Activated naive CD4-positive, alpha-beta T cell treated with Interleukin-2 at 50 U/mL for 16 hours (primary cell): ENCODE measurements at regions not wholly inside any gene's neighbourhood (a gene's known extent, or its start where the extent isn't known, plus 50 kb on each side); places are given as distances from the start of the nearest gene placed in this dataset.
"Not testable (repeated sequence)": the region's sequence is repeated elsewhere in the genome, so short reads cannot be mapped to it uniquely, and the experiment has no call there.

Experiments used
- DNase-seq: peaks from one replicate; pipeline ENCODE4 v3.0.0-alpha.2; 2020

GRCh38 chr9:115411993-115412452 lies 294.1 kb upstream of the TNC start:
- no peak for DNase-seq

GRCh38 chr9:115412656-115413055 lies 294.7 kb upstream of the TNC start:
- no peak for DNase-seq

- no peak for DNase-seq
Observed at GRCh38 chr9:115413304-115413703, 295.3 kb upstream of the TNC start.

GRCh38 chr9:115413766-115414382 lies 295.9 kb upstream of the TNC start:
- no peak for DNase-seq

- no peak for DNase-seq
Observed at GRCh38 chr9:115414561-115414960, 296.6 kb upstream of the TNC start.

- DNase-seq, result no peak
Observed at GRCh38 chr9:115415450-115415849, 297.5 kb upstream of the TNC start.

GRCh38 chr9:115416299-115416698 lies 298.3 kb upstream of the TNC start:
- DNase-seq, result no peak

- DNase-seq, result not testable (repeated sequence)
Observed at GRCh38 chr9:115418181-115418580, 300.2 kb upstream of the TNC start.

- DNase-seq, result no peak
Observed at GRCh38 chr9:115422932-115423440, 305.0 kb upstream of the TNC start.

GRCh38 chr9:115423646-115424045 lies 305.7 kb upstream of the TNC start:
- no peak for DNase-seq

GRCh38 chr9:115425601-115426000 lies 307.6 kb upstream of the TNC start:
- no peak for DNase-seq

- no peak for DNase-seq
Observed at GRCh38 chr9:115437418-115437817, 319.5 kb upstream of the TNC start.

- DNase-seq, result no peak
Observed at GRCh38 chr9:115439641-115440040, 321.7 kb upstream of the TNC start.

GRCh38 chr9:115442054-115442453 lies 324.1 kb upstream of the TNC start:
- DNase-seq, result no peak

- no peak for DNase-seq
Observed at GRCh38 chr9:115443890-115444289, 325.9 kb upstream of the TNC start.

GRCh38 chr9:115444959-115445358 lies 327.0 kb upstream of the TNC start:
- no peak for DNase-seq

GRCh38 chr9:115445655-115446054 lies 327.7 kb upstream of the TNC start:
- DNase-seq, result no peak

- no peak for DNase-seq
Observed at GRCh38 chr9:115456515-115456914, 338.6 kb upstream of the TNC start.

- DNase-seq, result no peak
Observed at GRCh38 chr9:115461280-115461679, 343.3 kb upstream of the TNC start.

- no peak for DNase-seq
Observed at GRCh38 chr9:115462623-115463022, 344.7 kb upstream of the TNC start.

- DNase-seq, result no peak
Observed at GRCh38 chr9:115466756-115467155, 348.8 kb upstream of the TNC start.

GRCh38 chr9:115469841-115470240 lies 351.9 kb upstream of the TNC start:
- no peak for DNase-seq

- not testable (repeated sequence) for DNase-seq
Observed at GRCh38 chr9:115473032-115473431, 355.1 kb upstream of the TNC start.

- DNase-seq, result no peak
Observed at GRCh38 chr9:115481769-115482168, 363.8 kb upstream of the TNC start.

- no peak for DNase-seq
Observed at GRCh38 chr9:115482747-115483146, 364.8 kb upstream of the TNC start.
